ENCODE measurements at regions not wholly inside any gene's neighbourhood (a gene's known extent, or its start where the extent isn't known, plus 50 kb on each side); places are given as distances from the start of the nearest gene placed in this dataset.

DNA sequence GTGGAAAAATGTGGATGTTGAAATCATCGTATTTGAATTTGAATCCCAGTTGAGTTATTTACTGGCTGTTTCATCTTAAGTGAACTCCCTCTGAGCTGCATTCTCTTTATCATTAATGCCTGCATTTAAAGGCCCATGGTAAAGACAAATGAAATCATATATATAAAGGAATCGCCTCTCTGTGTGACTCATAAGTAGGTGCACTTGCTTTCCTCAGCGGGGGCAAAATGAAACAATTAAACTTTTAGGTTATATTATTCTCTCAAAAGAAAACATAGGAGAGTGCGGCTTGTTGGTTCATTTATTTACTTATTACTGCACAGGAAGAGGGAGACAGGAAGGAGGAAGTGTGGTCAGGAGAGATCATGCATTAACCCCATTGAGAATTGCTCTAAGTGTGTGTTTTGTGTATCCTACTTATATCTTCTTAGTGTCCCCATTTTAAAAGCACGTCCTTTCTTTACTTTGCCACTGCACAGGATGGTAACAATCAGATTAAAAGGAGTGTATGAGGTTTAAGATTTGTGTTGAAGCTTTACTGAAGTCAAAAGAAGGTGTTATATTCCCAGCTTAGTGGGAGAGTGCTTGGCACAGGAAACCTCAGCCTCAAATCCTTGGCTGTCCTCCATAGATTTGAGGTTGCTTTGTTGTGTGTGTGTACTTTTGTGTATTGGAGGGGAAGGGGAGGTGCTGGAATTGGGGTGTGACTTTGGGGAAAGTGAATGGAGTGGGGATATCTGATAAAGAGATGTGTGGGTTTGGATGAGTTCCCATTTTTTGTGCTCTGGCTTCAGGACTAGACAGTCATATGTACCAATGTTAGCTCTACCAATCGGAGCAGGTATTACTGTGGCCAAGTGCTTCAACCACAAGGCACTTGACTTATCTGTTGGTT lies 595.8 kb upstream of the NR2F2 start:
- Histone ChIP-seq H3K27ac (ENCODE audit: low read length) (no peak overlapping the region), H3K4me3 (ENCODE audit: low read length) (no peak overlapping the region), H3K27me3 (ENCODE audit: insufficient read depth, low read length) (no peaks in the 10 kb centered on the region), H3K9ac (ENCODE audit: low read depth, low read length) (no peak overlapping the region), H3K4me1 (ENCODE audit: insufficient read depth, low read length) (no peaks in the 10 kb centered on the region; the same call in 1 of the 2 replicates), H3K36me3 (ENCODE audit: insufficient read depth, low read depth, low read length) (no peaks in the 10 kb centered on the region), H3K9me3 (ENCODE audit: insufficient read depth, low read depth, low read length) (no peaks in the 10 kb centered on the region)

DNA sequence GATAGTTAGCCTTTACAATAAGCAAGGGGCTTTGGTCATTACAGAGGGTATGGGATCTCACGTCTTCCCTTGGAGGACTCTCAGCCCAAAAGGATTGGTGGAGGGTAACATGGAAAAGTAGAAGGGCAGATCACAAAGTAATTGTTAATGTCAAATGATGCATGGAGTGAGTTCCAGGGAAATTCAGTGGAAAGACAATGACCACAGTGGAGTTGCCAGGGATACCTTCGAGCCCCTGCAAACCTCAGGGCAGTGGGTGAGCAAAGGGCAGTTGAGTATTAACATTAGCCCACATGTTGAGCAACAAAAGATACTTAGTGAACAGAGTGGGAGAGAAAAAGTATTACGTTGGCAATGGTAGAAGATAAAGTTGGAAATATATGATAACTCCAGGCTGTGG lies 593.4 kb upstream of the NR2F2 start:
- no peak overlapping the region for H3K4me3 ChIP-seq (ENCODE audit: low read length)
- H3K4me1 ChIP-seq (ENCODE audit: insufficient read depth, low read length) = no peaks in the 10 kb centered on the region; the same call in 1 of the 2 replicates
- no peaks in the 10 kb centered on the region for H3K36me3 ChIP-seq (ENCODE audit: insufficient read depth, low read depth, low read length)
- no peak overlapping the region for H3K9ac ChIP-seq (ENCODE audit: low read depth, low read length)
- no peaks in the 10 kb centered on the region for H3K9me3 ChIP-seq (ENCODE audit: insufficient read depth, low read depth, low read length)
- H3K27ac ChIP-seq (ENCODE audit: low read length) = no peak overlapping the region
- no peaks in the 10 kb centered on the region for H3K27me3 ChIP-seq (ENCODE audit: insufficient read depth, low read length)

GRCh38 chr15:95739131-95739530 lies 591.4 kb upstream of the NR2F2 start:
- H3K36me3 ChIP-seq (ENCODE audit: insufficient read depth, low read depth, low read length) = no peaks in the 10 kb centered on the region
- H3K4me1 ChIP-seq (ENCODE audit: insufficient read depth, low read length) = no peaks in the 10 kb centered on the region
- no peaks in the 10 kb centered on the region for H3K9me3 ChIP-seq (ENCODE audit: insufficient read depth, low read depth, low read length)
- H3K4me3 ChIP-seq (ENCODE audit: low read length) = no peak overlapping the region
- H3K9ac ChIP-seq (ENCODE audit: low read depth, low read length) = no peak overlapping the region
- H3K27ac ChIP-seq (ENCODE audit: low read length) = no peak overlapping the region
- H3K27me3 ChIP-seq (ENCODE audit: insufficient read depth, low read length) = no peaks in the 10 kb centered on the region

GRCh38 chr15:95741830-95742229 lies 588.7 kb upstream of the NR2F2 start:
- Histone ChIP-seq H3K4me3 (ENCODE audit: low read length) (no peak overlapping the region), H3K27ac (ENCODE audit: low read length) (no peak overlapping the region), H3K9me3 (ENCODE audit: insufficient read depth, low read depth, low read length) (no peaks in the 10 kb centered on the region), H3K27me3 (ENCODE audit: insufficient read depth, low read length) (no peaks in the 10 kb centered on the region), H3K36me3 (ENCODE audit: insufficient read depth, low read depth, low read length) (no peaks in the 10 kb centered on the region), H3K9ac (ENCODE audit: low read depth, low read length) (no peak overlapping the region), H3K4me1 (ENCODE audit: insufficient read depth, low read length) (no peaks in the 10 kb centered on the region)

GRCh38 chr15:95742256-95742655 lies 588.2 kb upstream of the NR2F2 start:
- no peaks in the 10 kb centered on the region for H3K27me3 ChIP-seq (ENCODE audit: insufficient read depth, low read length)
- no peak overlapping the region for H3K4me3 ChIP-seq (ENCODE audit: low read length)
- no peaks in the 10 kb centered on the region for H3K36me3 ChIP-seq (ENCODE audit: insufficient read depth, low read depth, low read length)
- no peaks in the 10 kb centered on the region for H3K4me1 ChIP-seq (ENCODE audit: insufficient read depth, low read length)
- H3K27ac ChIP-seq (ENCODE audit: low read length) = no peak overlapping the region
- no peaks in the 10 kb centered on the region for H3K9me3 ChIP-seq (ENCODE audit: insufficient read depth, low read depth, low read length)
- H3K9ac ChIP-seq (ENCODE audit: low read depth, low read length) = no peak overlapping the region

DNA sequence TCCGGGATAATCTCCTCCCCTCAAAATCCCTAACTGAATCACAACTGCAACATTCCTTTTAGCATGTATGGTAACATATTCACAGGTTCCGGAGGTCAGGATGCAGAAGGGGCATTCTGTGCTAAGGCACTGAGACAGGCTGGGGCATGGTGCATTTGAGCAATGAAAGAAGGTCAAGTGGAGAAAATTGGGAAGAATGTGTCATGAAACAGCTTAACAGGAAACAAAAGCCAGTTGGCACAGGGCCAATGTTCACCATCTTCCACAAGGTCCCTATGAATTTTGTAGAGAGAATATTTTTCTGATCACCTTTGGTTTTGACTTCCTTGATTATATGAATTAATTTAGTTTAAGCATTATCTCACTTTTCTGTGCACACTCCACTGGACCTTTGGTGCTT lies 587.7 kb upstream of the NR2F2 start:
- H3K27ac ChIP-seq (ENCODE audit: low read length) = no peak overlapping the region
- no peak overlapping the region for H3K4me3 ChIP-seq (ENCODE audit: low read length)
- H3K9ac ChIP-seq (ENCODE audit: low read depth, low read length) = no peak overlapping the region
- H3K4me1 ChIP-seq (ENCODE audit: insufficient read depth, low read length) = no peaks in the 10 kb centered on the region
- H3K27me3 ChIP-seq (ENCODE audit: insufficient read depth, low read length) = no peaks in the 10 kb centered on the region
- no peaks in the 10 kb centered on the region for H3K36me3 ChIP-seq (ENCODE audit: insufficient read depth, low read depth, low read length)
- H3K9me3 ChIP-seq (ENCODE audit: insufficient read depth, low read depth, low read length) = no peaks in the 10 kb centered on the region

DNA sequence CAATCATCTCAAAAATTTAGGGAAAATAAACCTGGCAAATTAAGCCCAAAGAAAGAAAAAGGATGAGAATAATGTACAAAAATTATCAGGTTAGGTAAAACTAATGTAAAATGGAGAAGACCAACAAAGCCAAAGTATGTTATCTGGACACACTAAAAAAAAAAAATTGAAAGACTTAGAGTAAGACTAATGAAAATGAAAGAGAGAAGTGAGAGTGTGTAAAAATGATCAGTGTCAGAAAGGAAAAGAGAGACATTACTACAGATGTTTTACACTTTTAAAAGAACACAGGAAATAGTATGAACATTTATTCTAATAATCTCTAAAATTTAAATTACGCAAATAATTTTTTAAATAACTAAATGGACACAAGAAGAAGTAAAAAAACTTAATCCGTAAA lies 573.3 kb upstream of the NR2F2 start:
- Histone ChIP-seq H3K4me1 (ENCODE audit: insufficient read depth, low read length) (0 out of 2 replicates have a peak, but pooled peaks cover 13% of the 10 kb centered on the region), H3K4me3 (ENCODE audit: low read length) (no peak overlapping the region), H3K9ac (ENCODE audit: low read depth, low read length) (no peak overlapping the region), H3K27ac (ENCODE audit: low read length) (no peak overlapping the region), H3K27me3 (ENCODE audit: insufficient read depth, low read length) (peaks cover 4% of the 10 kb centered on the region; the same call in 1 of the 2 replicates), H3K9me3 (ENCODE audit: insufficient read depth, low read depth, low read length) (no peaks in the 10 kb centered on the region), H3K36me3 (ENCODE audit: insufficient read depth, low read depth, low read length) (no peaks in the 10 kb centered on the region)

DNA sequence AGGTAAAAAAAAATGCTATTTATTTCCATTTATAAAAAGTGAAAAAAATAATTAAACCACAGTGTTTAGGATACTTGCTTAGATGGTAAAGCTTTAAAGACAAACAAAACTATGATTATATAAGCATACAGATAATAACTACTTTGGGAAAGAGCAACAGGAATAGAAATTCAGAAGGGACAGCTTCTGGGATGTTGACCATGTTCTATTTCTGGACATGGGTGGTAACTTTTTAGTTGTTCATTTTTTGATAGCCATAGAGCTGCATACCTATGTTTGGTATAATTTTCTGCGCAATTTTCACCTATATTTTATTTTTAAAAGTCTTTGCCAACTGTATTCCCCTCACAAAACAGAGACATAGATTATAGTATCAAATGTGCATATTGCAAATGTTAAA lies 572.0 kb upstream of the NR2F2 start:
- Histone ChIP-seq H3K27ac (ENCODE audit: low read length) (no peak overlapping the region), H3K9me3 (ENCODE audit: insufficient read depth, low read depth, low read length) (no peaks in the 10 kb centered on the region), H3K4me3 (ENCODE audit: low read length) (no peak overlapping the region), H3K27me3 (ENCODE audit: insufficient read depth, low read length) (peaks cover 4% of the 10 kb centered on the region; the same call in 1 of the 2 replicates), H3K9ac (ENCODE audit: low read depth, low read length) (no peak overlapping the region), H3K4me1 (ENCODE audit: insufficient read depth, low read length) (0 out of 2 replicates have a peak, but pooled peaks cover 13% of the 10 kb centered on the region), H3K36me3 (ENCODE audit: insufficient read depth, low read depth, low read length) (no peaks in the 10 kb centered on the region)

- H3K36me3 ChIP-seq (ENCODE audit: insufficient read depth, low read depth, low read length) = no peaks in the 10 kb centered on the region
- H3K9me3 ChIP-seq (ENCODE audit: insufficient read depth, low read depth, low read length) = no peaks in the 10 kb centered on the region
- H3K27me3 ChIP-seq (ENCODE audit: insufficient read depth, low read length) = peaks cover 4% of the 10 kb centered on the region; the same call in 1 of the 2 replicates
- H3K4me3 ChIP-seq (ENCODE audit: low read length) = no peak overlapping the region
- no peak overlapping the region for H3K27ac ChIP-seq (ENCODE audit: low read length)
- H3K9ac ChIP-seq (ENCODE audit: low read depth, low read length) = no peak overlapping the region
- 0 out of 2 replicates have a peak, but pooled peaks cover 13% of the 10 kb centered on the region for H3K4me1 ChIP-seq (ENCODE audit: insufficient read depth, low read length)
Measured at GRCh38 chr15:95758851-95759250, 571.6 kb upstream of the NR2F2 start.

- Histone ChIP-seq H3K9ac (ENCODE audit: low read depth, low read length) (no peak overlapping the region), H3K27me3 (ENCODE audit: insufficient read depth, low read length) (peaks cover 4% of the 10 kb centered on the region; the same call in 1 of the 2 replicates), H3K4me3 (ENCODE audit: low read length) (no peak overlapping the region), H3K4me1 (ENCODE audit: insufficient read depth, low read length) (0 out of 2 replicates have a peak, but pooled peaks cover 13% of the 10 kb centered on the region), H3K9me3 (ENCODE audit: insufficient read depth, low read depth, low read length) (no peaks in the 10 kb centered on the region), H3K36me3 (ENCODE audit: insufficient read depth, low read depth, low read length) (no peaks in the 10 kb centered on the region), H3K27ac (ENCODE audit: low read length) (no peak overlapping the region)
Measured at GRCh38 chr15:95760508-95760907, 570.0 kb upstream of the NR2F2 start.

DNA sequence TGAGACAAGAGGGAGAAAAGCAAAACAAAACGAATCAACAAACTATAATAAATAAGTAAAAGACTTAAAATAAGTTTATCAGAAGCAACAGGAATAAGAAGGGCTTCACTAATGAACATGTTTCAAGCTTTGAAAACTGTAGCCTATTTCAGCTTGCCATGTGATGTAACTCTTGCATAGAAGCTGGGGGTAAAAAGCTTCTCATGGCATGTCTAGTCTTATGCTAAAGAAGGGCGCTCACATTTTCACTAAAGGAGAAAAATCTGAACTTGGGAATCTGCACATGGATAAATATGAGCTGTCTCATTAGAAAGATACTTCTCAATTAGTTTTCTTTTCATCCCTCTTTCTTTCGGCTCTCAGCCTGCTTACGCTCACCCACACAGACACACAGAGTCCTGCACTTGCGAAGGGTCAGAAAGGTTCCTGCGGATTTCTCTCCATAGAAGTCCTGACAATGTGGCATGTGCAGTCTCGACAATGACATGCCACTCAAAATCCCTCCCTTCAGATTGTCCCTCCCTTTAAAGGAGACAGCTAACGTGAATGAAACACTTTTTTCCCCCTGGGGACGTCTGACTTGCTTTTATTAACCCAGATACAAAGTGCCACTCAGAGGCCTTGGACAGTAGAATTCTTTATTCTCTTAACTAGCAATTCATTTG lies 568.9 kb upstream of the NR2F2 start:
- Histone ChIP-seq H3K4me3 (ENCODE audit: low read length) (no peak overlapping the region), H3K27ac (ENCODE audit: low read length) (no peak overlapping the region), H3K9me3 (ENCODE audit: insufficient read depth, low read depth, low read length) (no peaks in the 10 kb centered on the region), H3K36me3 (ENCODE audit: insufficient read depth, low read depth, low read length) (no peaks in the 10 kb centered on the region), H3K9ac (ENCODE audit: low read depth, low read length) (no peak overlapping the region), H3K27me3 (ENCODE audit: insufficient read depth, low read length) (peaks cover 4% of the 10 kb centered on the region; the same call in 1 of the 2 replicates), H3K4me1 (ENCODE audit: insufficient read depth, low read length) (0 out of 2 replicates have a peak, but pooled peaks cover 13% of the 10 kb centered on the region)

Measured in iPS-20b (cell line).